ENCODE measurements at regions not wholly inside any gene's neighbourhood (a gene's known extent, or its start where the extent isn't known, plus 50 kb on each side); places are given as distances from the start of the nearest gene placed in this dataset.

GRCh38 chr13:82294226-82294625 lies 1588.0 kb downstream of the SLITRK1 start:
- ATAC-seq (ENCODE audit: low read depth): no peak
- CTCF ChIA-PET: no interaction called here

More at GRCh38 chr13:82294226-82294625, 1588.0 kb downstream of the SLITRK1 start:
- Histone ChIP-seq H3K4me1 (ENCODE audit: control insufficient read depth, insufficient read depth, low read length) (no peaks in the 10 kb centered on the region), H4K8ac (ENCODE audit: low read depth in 2 of 2, low read length in 2 of 2) (no peak overlapping the region), H3K9ac (ENCODE audit: low read depth, low read length) (no peak overlapping the region), H3K79me1 (ENCODE audit: low read depth in 1 of 2, low read length in 2 of 2) (no peaks in the 10 kb centered on the region), H4K20me1 (ENCODE audit: insufficient read depth, low read length) (no peaks in the 10 kb centered on the region), H4K5ac (ENCODE audit: low read depth, low read length) (no peak overlapping the region), H3K9me1 (ENCODE audit: insufficient read depth, low read length) (no peaks in the 10 kb centered on the region), H4K91ac (ENCODE audit: insufficient read depth, low read depth, low read length) (no peak overlapping the region), H2AK9ac (replicated peaks; ENCODE audit: low read depth, low read length, poor library complexity) (no peak overlapping the region), H3K9me3 (ENCODE audit: control insufficient read depth, insufficient read depth, low read length) (peaks cover 3% of the 10 kb centered on the region), H2BK15ac (ENCODE audit: low read depth, low read length) (no peak overlapping the region), H2BK20ac (ENCODE audit: low read depth, low read length) (no peak overlapping the region), H2BK120ac (ENCODE audit: low read depth, low read length) (no peak overlapping the region), H3K18ac (ENCODE audit: low read depth, low read length) (no peak overlapping the region), H3K56ac (ENCODE audit: extremely low read depth, insufficient read depth, low read length) (no peak overlapping the region), H3K14ac (replicated peaks; ENCODE audit: low read depth, low read length) (no peak overlapping the region), H3K27me3 (ENCODE audit: control insufficient read depth, insufficient read depth, low read length) (no peaks in the 10 kb centered on the region), H2AFZ (replicated peaks; ENCODE audit: low read length, poor library complexity) (no peak overlapping the region), H2AK5ac (ENCODE audit: low read depth, low read length) (no peak overlapping the region), H2BK5ac (ENCODE audit: low read depth, low read length, poor library complexity, severe bottlenecking) (no peak overlapping the region), H3K4me3 (ENCODE audit: insufficient read depth, low read depth, low read length) (no peak overlapping the region), H3K27ac (ENCODE audit: insufficient read depth, low read length) (no peak overlapping the region), H3K36me3 (ENCODE audit: control insufficient read depth, insufficient read depth, low read length) (no peaks in the 10 kb centered on the region), H3K4me2 (ENCODE audit: low read depth, low read length) (no peak overlapping the region), H3K23ac (ENCODE audit: low read depth, low read length) (no peak overlapping the region), H3K4ac (ENCODE audit: low read depth, low read length) (no peak overlapping the region)
- POLR2A ChIA-PET (ENCODE audit: unreplicated experiment): no interaction called here
- WGBS, 2 experiments (ENCODE audit: extremely low coverage in 2 of 2, insufficient read length in 1 of 2): 80% methylated on average over 2 of the region's 6 CpGs; no CpG with 5 or more reads in 1 of the 2 experiments
- dilution Hi-C loops (cut with HindIII; ENCODE audit: low sequenced_read_pairs, unreplicated experiment): no loop called here
- BruUV-seq (replicated peaks): no TSS peak
- no peak for TF ChIP-seq POLR2A (IDR thresholded peaks at IDR 0.05; ENCODE audit: low read depth, low read length)
- no peak for TF ChIP-seq MXI1 (IDR thresholded peaks at IDR 0.05; ENCODE audit: borderline replicate concordance, low read depth, low read length)
- TF ChIP-seq RFX5 (IDR thresholded peaks at IDR 0.05; ENCODE audit: low read depth, low read length): no peak
- TF ChIP-seq MAFK (IDR thresholded peaks at IDR 0.05; ENCODE audit: low read depth, low read length): no peak
- no peak for TF ChIP-seq CTCF (conservative IDR thresholded peaks at IDR 0.05; ENCODE audit: low read depth, low read length)
- no peak for TF ChIP-seq CEBPB (IDR thresholded peaks at IDR 0.05; ENCODE audit: low read depth, low read length)
- TF ChIP-seq USF2 (IDR thresholded peaks at IDR 0.05; ENCODE audit: low read depth, low read length): no peak
- TF ChIP-seq RAD21 (IDR thresholded peaks at IDR 0.05; ENCODE audit: low read length): no peak
- TF ChIP-seq NFE2L2 (IDR thresholded peaks at IDR 0.05; ENCODE audit: low read depth, low read length): no peak
- TF ChIP-seq, protein P1, sequence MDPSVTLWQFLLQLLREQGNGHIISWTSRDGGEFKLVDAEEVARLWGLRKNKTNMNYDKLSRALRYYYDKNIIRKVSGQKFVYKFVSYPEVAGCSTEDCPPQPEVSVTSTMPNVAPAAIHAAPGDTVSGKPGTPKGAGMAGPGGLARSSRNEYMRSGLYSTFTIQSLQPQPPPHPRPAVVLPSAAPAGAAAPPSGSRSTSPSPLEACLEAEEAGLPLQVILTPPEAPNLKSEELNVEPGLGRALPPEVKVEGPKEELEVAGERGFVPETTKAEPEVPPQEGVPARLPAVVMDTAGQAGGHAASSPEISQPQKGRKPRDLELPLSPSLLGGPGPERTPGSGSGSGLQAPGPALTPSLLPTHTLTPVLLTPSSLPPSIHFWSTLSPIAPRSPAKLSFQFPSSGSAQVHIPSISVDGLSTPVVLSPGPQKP (IDR thresholded peaks at IDR 0.05; ENCODE audit: borderline replicate concordance, low read depth, low read length): no peak
- no peak for TF ChIP-seq FOS (IDR thresholded peaks at IDR 0.05; ENCODE audit: low read depth, low read length)
- TF ChIP-seq SMC3 (IDR thresholded peaks at IDR 0.05; ENCODE audit: low read depth, low read length): no peak
- no peak for TF ChIP-seq BHLHE40 (IDR thresholded peaks at IDR 0.05; ENCODE audit: low read depth, low read length)
- intact Hi-C loops (cut with micrococcal nuclease): no loop called here
- in situ Hi-C loops (cut with MboI; ENCODE audit: low sequenced_read_pairs): no loop called here
- DNase-seq: no peak

Measured in IMR-90 (cell line).